Suprapubic skin (tissue), 4 donors: ENCODE measurements at regions not wholly inside any gene's neighbourhood (a gene's known extent, or its start where the extent isn't known, plus 50 kb on each side); places are given as distances from the start of the nearest gene placed in this dataset.

Experiments used
- DNase-seq, 2 donors: peaks; one replicate each; pipeline ENCODE4 v3.0.0-alpha.2; 2019; ENCODE audit warnings: low spot score in 2 of 2
- H3K27ac ChIP-seq: fragments of 200-600 bp; sonication (generic); one replicate; pipeline ENCODE4 v1.5.1; 2019
- H3K27me3 ChIP-seq: fragments of 200-600 bp; sonication (generic); one replicate; pipeline ENCODE4 v1.5.1; 2019
- H3K36me3 ChIP-seq: fragments of 200-600 bp; sonication (generic); one replicate; pipeline ENCODE4 v1.5.1; 2019
- H3K4me1 ChIP-seq: fragments of 200-600 bp; sonication (generic); one replicate; pipeline ENCODE4 v1.5.1; 2019
- H3K4me3 ChIP-seq: fragments of 200-600 bp; sonication (generic); one replicate; pipeline ENCODE4 v1.5.1; 2019; ENCODE audit warnings: mild to moderate bottlenecking
- H3K9me3 ChIP-seq: fragments of 200-600 bp; sonication (generic); one replicate; pipeline ENCODE4 v1.5.1; 2019
- CTCF ChIP-seq, 2 donors: fragments of 200-600 bp in 1 of 2; fragments of 450-650 bp in 1 of 2; sonication (generic) in 1 of 2; IDR thresholded peaks; one replicate each; pipeline ENCODE4 v1.5.1; 2016 to 2019; ENCODE audit warnings: antibody characterized with exemption in 2 of 2, mild to moderate bottlenecking in 1 of 2, moderate library complexity in 1 of 2
- EP300 ChIP-seq: sonication (generic); formaldehyde crosslinking; IDR thresholded peaks from one replicate; pipeline ENCODE4 v1.6.1; 2017; ENCODE audit warnings: antibody characterized with exemption
- POLR2A ChIP-seq, 2 donors: fragments of 450-650 bp; IDR thresholded peaks; one replicate each; pipeline ENCODE4 v1.6.1; 2017; ENCODE audit warnings: antibody characterized with exemption in 2 of 2, mild to moderate bottlenecking in 2 of 2, moderate library complexity in 2 of 2
- POLR2AphosphoS5 ChIP-seq, 3 donors: sonication (generic); formaldehyde crosslinking; IDR thresholded peaks; one replicate each; pipeline ENCODE4 v1.6.1; 2017; ENCODE audit warnings: antibody characterized with exemption in 3 of 3
- WGBS: methylation state at CpG from one replicate; pipeline ENCODE4 v1.1.5; 2018; 5-methylcytosine and 5-hydroxymethylcytosine counted together

GRCh38 chr21:23292292-23292691, 2294.1 kb downstream of the NCAM2 start:
- Histone ChIP-seq H3K9me3 (no peaks in the 10 kb centered on the region), H3K36me3 (no peaks in the 10 kb centered on the region), H3K4me1 (no peaks in the 10 kb centered on the region), H3K4me3 (no peak overlapping the region), H3K27me3 (no peaks in the 10 kb centered on the region), H3K27ac (no peak overlapping the region)
- TF ChIP-seq EP300: no peak
- TF ChIP-seq CTCF (IDR thresholded peaks at IDR 0.05): no peak
- TF ChIP-seq POLR2A (IDR thresholded peaks at IDR 0.05): no peak
- no peak for TF ChIP-seq POLR2AphosphoS5 (IDR thresholded peaks at IDR 0.05)
- no peak for DNase-seq
- 88% methylated on average over 3 of the region's 3 CpGs for WGBS

- H3K27me3 ChIP-seq: no peaks in the 10 kb centered on the region
- no peaks in the 10 kb centered on the region for H3K4me1 ChIP-seq
- TF ChIP-seq POLR2A (IDR thresholded peaks at IDR 0.05) (no peak), EP300 (no peak), POLR2AphosphoS5 (IDR thresholded peaks at IDR 0.05) (no peak)
- H3K9me3 ChIP-seq: no peaks in the 10 kb centered on the region
- no peak for DNase-seq
- WGBS: 87% methylated on average over 2 of the region's 2 CpGs
- H3K36me3 ChIP-seq: no peaks in the 10 kb centered on the region
- no peak overlapping the region for H3K4me3 ChIP-seq
- no peak overlapping the region for H3K27ac ChIP-seq
These were observed 2283.7 kb downstream of the NCAM2 start for GRCh38 chr21:23281917-23282316.

- 67% methylated on average over 1 of the region's 1 CpG for WGBS
- no peak for DNase-seq
These were observed 2251.6 kb downstream of the NCAM2 start for GRCh38 chr21:23249760-23250159.

GRCh38 chr21:23247334-23247733, 2249.1 kb downstream of the NCAM2 start:
- no peaks in the 10 kb centered on the region for H3K36me3 ChIP-seq
- TF ChIP-seq EP300: no peak
- no peak for TF ChIP-seq CTCF (IDR thresholded peaks at IDR 0.05)
- TF ChIP-seq POLR2AphosphoS5 (IDR thresholded peaks at IDR 0.05): no peak
- no peak for TF ChIP-seq POLR2A (IDR thresholded peaks at IDR 0.05)
- H3K4me1 ChIP-seq: no peaks in the 10 kb centered on the region
- H3K27me3 ChIP-seq: no peaks in the 10 kb centered on the region
- WGBS: 35% methylated on average over 2 of the region's 2 CpGs
- no peak overlapping the region for H3K4me3 ChIP-seq
- no peak overlapping the region for H3K27ac ChIP-seq
- H3K9me3 ChIP-seq: no peaks in the 10 kb centered on the region
- DNase-seq: no peak

More at GRCh38 chr21:23249760-23250159, 2251.6 kb downstream of the NCAM2 start:
- no peak overlapping the region for H3K27ac ChIP-seq
- no peak overlapping the region for H3K4me3 ChIP-seq
- H3K9me3 ChIP-seq: no peaks in the 10 kb centered on the region
- H3K36me3 ChIP-seq: no peaks in the 10 kb centered on the region
- no peaks in the 10 kb centered on the region for H3K4me1 ChIP-seq
- H3K27me3 ChIP-seq: no peaks in the 10 kb centered on the region
- TF ChIP-seq EP300 (no peak), CTCF (IDR thresholded peaks at IDR 0.05) (no peak), POLR2A (IDR thresholded peaks at IDR 0.05) (no peak), POLR2AphosphoS5 (IDR thresholded peaks at IDR 0.05) (no peak)

- Histone ChIP-seq H3K27me3 (no peaks in the 10 kb centered on the region), H3K36me3 (no peaks in the 10 kb centered on the region), H3K4me1 (no peaks in the 10 kb centered on the region), H3K4me3 (no peak overlapping the region), H3K27ac (no peak overlapping the region), H3K9me3 (no peaks in the 10 kb centered on the region)
- WGBS: 69% methylated on average over 2 of the region's 2 CpGs
- no peak for DNase-seq
- TF ChIP-seq POLR2A (IDR thresholded peaks at IDR 0.05) (no peak), CTCF (IDR thresholded peaks at IDR 0.05) (no peak), POLR2AphosphoS5 (IDR thresholded peaks at IDR 0.05) (no peak)
These were observed 2247.0 kb downstream of the NCAM2 start for GRCh38 chr21:23245255-23245654.

GRCh38 chr21:23223882-23224281, 2225.7 kb downstream of the NCAM2 start:
- H3K27ac ChIP-seq: no peak overlapping the region
- 68% methylated on average over 2 of the region's 2 CpGs for WGBS
- no peak overlapping the region for H3K4me3 ChIP-seq
- no peaks in the 10 kb centered on the region for H3K9me3 ChIP-seq
- no peaks in the 10 kb centered on the region for H3K4me1 ChIP-seq
- TF ChIP-seq POLR2A (IDR thresholded peaks at IDR 0.05): no peak
- no peak for TF ChIP-seq EP300
- no peak for TF ChIP-seq POLR2AphosphoS5 (IDR thresholded peaks at IDR 0.05)
- TF ChIP-seq CTCF (IDR thresholded peaks at IDR 0.05): no peak
- no peaks in the 10 kb centered on the region for H3K27me3 ChIP-seq
- no peaks in the 10 kb centered on the region for H3K36me3 ChIP-seq
- DNase-seq: no peak
